ENCODE measurements at regions not wholly inside any gene's neighbourhood (a gene's known extent, or its start where the extent isn't known, plus 50 kb on each side); places are given as distances from the start of the nearest gene placed in this dataset.
A peak's percentile ranks its signal among the peaks of the same experiment; 100 is the strongest.
"Not testable (repeated sequence)": the region's sequence is repeated elsewhere in the genome, so short reads cannot be mapped to it uniquely, and the experiment has no call there.

DNA sequence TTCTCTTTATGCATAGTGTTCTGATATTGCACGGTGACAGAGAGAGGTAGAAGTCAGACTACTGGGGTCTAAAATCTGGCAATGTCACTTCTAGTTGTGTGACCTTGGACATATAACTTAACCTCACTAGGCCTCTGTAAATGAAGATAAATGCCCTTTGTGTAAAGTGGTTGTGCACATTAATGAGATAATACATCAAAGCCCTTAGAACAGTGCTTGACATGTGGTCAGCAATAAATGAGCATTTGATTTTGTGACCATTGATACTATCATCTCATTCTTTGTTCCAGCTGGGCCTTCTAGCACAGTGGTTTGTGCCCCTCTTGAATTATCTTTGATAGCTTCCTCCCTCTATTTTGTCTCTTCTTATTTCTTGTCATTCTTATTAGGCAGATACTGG lies 74.1 kb upstream of the C10orf90 start:
- WGBS: 90% methylated on average over 1 of the region's 1 CpG
- H3K4me3 ChIP-seq (ENCODE audit: low read length): no peak overlapping the region
- no peaks in the 10 kb centered on the region for H3K4me1 ChIP-seq (ENCODE audit: control insufficient read depth, insufficient read depth, low read length)
- no peak for ATAC-seq
- no peaks in the 10 kb centered on the region for H3K27me3 ChIP-seq (ENCODE audit: control insufficient read depth, insufficient read depth)
- DNase-seq: no peak
- no peaks in the 10 kb centered on the region for H3K9me3 ChIP-seq (ENCODE audit: control insufficient read depth, low read length)
- intact Hi-C loops (cut with DNase I): no loop called here
- no peak overlapping the region for H3K27ac ChIP-seq (ENCODE audit: low read length)

DNA sequence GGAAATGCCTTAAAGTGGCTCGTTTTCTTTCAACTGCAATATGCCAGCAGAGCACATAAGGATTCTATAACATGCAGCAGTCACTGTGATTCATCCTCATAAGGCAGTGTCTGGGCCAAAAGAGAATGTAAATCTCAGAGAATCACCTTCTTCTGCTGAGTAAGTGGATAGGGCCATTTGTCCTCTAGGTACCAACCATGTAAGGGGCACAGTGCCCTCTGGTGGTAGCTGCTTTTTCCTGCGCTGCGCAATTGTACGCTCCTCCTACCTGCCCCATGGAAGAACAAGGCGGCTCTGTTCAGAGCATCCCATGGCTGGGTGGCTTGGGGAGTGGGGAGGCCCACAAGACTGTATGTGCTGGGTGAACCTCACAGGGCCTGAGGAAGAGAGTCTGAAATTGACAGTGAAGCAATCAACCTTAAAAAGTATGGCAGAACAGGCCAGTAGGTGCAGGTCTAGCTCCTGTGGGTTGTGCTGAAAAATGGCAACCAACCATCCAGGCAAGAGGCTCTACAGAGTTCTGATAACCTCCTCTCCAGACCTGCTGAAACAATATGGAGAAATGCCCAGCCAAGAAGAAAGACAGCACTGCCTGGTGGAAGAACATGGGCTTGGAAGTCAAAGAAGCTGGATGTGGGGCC lies 78.6 kb upstream of the C10orf90 start:
- WGBS: 14% methylated on average over 5 of the region's 5 CpGs
- ATAC-seq (peak; percentile 48 to 82), DNase-seq (peak; percentile 68 to 87 (median 82))
- Histone ChIP-seq H3K4me1 (ENCODE audit: control insufficient read depth, insufficient read depth, low read length) (no peaks in the 10 kb centered on the region), H3K27me3 (ENCODE audit: control insufficient read depth, insufficient read depth) (no peaks in the 10 kb centered on the region), H3K27ac (ENCODE audit: low read length) (no peak overlapping the region), H3K9me3 (ENCODE audit: control insufficient read depth, low read length) (no peaks in the 10 kb centered on the region), H3K4me3 (ENCODE audit: low read length) (no peak overlapping the region)
- intact Hi-C loops (cut with DNase I): loop anchor here in 1 of 4 donors (5.0 kb wide), 1 partner anchor 767 kb away; no protein-coding TSS in a partner anchor

DNA sequence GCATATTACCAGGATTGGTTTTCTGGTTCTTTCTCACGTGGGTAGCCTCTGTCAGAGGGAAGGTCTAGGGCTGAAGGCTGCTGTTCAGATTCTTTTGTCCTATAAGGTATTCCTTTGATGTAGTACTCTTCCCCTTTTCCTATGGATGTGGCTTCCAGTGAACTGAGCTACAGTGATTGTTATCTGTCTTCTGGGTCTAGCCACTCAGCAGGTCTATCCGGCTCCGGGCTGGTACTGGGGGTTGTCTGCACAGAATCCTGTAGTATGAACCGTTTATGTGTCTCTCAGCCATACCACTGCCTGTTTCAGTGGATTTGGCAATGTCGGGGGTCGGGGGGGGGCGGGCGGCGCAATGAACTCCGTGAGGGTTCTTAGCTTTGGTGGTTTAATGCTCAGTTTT lies 84.5 kb upstream of the C10orf90 start:
- peaks cover 3% of the 10 kb centered on the region for H3K27me3 ChIP-seq (ENCODE audit: control insufficient read depth, insufficient read depth)
- peaks cover 1% of the 10 kb centered on the region for H3K9me3 ChIP-seq (ENCODE audit: control insufficient read depth, low read length)
- no peak overlapping the region for H3K4me3 ChIP-seq (ENCODE audit: low read length)
- no peaks in the 10 kb centered on the region for H3K4me1 ChIP-seq (ENCODE audit: control insufficient read depth, insufficient read depth, low read length)
- WGBS: 73% methylated on average over 10 of the region's 10 CpGs
- H3K27ac ChIP-seq (ENCODE audit: low read length): no peak overlapping the region
- DNase-seq (no peak), ATAC-seq (no peak)
- intact Hi-C loops (cut with DNase I): no loop called here

DNA sequence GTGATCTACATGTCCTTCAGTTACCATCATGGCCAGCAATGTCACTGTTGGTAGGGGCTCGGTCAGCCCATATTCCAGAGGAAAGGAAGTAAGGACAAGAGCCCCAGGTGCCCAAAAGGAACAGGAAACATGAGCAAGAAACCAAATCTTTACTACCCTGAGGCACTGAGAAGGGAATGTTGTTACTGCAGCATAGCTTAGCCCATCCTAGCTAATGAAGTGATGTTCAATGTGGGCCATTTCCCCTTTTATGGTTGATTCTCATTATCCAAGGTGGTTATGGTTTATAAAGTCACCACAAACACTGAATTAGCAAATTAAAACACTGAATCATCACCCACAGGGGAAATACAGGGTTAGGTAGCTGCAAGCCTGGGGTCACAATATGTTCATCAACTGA lies 88.4 kb upstream of the C10orf90 start:
- no peak for DNase-seq
- ATAC-seq: no peak
- Histone ChIP-seq H3K4me1 (ENCODE audit: control insufficient read depth, insufficient read depth, low read length) (no peaks in the 10 kb centered on the region), H3K9me3 (ENCODE audit: control insufficient read depth, low read length) (peaks cover 1% of the 10 kb centered on the region), H3K27ac (ENCODE audit: low read length) (no peak overlapping the region), H3K27me3 (ENCODE audit: control insufficient read depth, insufficient read depth) (peaks cover 3% of the 10 kb centered on the region), H3K4me3 (ENCODE audit: low read length) (no peak overlapping the region)
- 98% methylated on average over 1 of the region's 1 CpG for WGBS
- intact Hi-C loops (cut with DNase I): no loop called here

DNA sequence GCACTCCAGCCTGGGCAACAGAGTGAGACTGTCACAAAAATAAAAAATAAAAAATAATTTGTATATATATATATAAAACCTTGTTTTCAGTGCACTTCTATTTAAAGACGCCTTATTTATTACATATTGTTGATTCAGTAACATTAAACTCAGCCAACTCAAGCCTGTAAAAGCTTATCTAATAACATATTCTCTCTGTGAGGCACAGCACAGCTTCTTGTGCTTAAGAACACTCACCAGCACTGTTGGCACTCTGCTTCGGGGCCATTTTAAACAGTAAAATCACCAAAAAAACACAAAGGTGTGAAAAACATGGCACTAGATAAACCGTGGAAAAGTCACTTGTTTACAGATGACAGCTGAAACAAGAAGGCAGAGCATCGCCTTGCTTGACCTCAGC lies 89.0 kb upstream of the C10orf90 start:
- H3K4me3 ChIP-seq (ENCODE audit: low read length): no peak overlapping the region
- ATAC-seq (no peak), DNase-seq (no peak)
- 64% methylated on average over 4 of the region's 4 CpGs for WGBS
- no peak overlapping the region for H3K27ac ChIP-seq (ENCODE audit: low read length)
- intact Hi-C loops (cut with DNase I): no loop called here
- H3K27me3 ChIP-seq (ENCODE audit: control insufficient read depth, insufficient read depth): peaks cover 3% of the 10 kb centered on the region
- peaks cover 1% of the 10 kb centered on the region for H3K9me3 ChIP-seq (ENCODE audit: control insufficient read depth, low read length)
- no peaks in the 10 kb centered on the region for H3K4me1 ChIP-seq (ENCODE audit: control insufficient read depth, insufficient read depth, low read length)

DNA sequence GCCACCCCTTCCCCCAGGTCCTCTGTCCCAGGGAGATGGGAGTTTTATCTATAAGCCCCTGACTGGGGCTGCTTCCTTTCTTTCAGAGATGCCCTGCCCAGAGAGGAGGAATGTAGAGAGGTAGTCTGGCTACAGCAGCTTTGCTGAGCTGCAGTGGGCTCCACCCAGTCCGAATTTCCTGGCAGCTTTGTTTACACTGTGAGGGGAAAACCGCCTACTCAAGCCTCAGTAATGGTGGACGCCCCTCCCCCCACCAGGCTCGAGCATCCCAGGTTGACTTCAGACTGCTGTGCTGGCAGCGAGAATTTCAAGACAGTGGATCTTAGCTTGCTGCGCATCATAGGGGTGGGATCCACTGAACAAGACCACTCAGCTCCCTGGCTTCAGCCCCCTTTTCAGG lies 96.2 kb upstream of the C10orf90 start:
- ATAC-seq; H3K4me1 ChIP-seq (ENCODE audit: control insufficient read depth, insufficient read depth, low read length); H3K27ac ChIP-seq (ENCODE audit: low read length); H3K4me3 ChIP-seq (ENCODE audit: low read length); H3K9me3 ChIP-seq (ENCODE audit: control insufficient read depth, low read length); intact Hi-C loops (cut with DNase I); H3K27me3 ChIP-seq (ENCODE audit: control insufficient read depth, insufficient read depth); DNase-seq: not testable (repeated sequence)
- 56% methylated on average over 6 of the region's 6 CpGs for WGBS

DNA sequence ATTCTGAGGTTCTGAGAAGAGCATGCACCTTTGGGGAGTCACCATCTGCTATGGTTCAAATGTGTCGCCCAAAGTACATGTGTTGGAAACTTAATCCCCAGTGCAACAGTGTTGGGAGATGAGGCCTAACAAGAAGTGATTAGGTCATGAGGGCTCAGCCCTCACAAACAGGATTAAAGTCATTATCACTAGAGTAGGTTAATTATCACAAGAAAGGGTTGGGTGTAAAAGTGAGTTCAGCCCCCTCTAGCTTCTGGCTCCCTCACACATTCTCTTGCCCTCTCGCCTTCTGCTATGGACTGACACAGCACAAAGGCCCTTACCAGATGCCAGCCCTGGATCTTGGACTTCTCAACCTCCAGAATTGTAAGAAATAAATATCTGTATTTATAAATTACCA lies 100.3 kb upstream of the C10orf90 start:
- intact Hi-C loops (cut with DNase I): no loop called here
- Histone ChIP-seq H3K27ac (ENCODE audit: low read length) (no peak overlapping the region), H3K4me1 (ENCODE audit: control insufficient read depth, insufficient read depth, low read length) (no peaks in the 10 kb centered on the region), H3K9me3 (ENCODE audit: control insufficient read depth, low read length) (no peaks in the 10 kb centered on the region), H3K4me3 (ENCODE audit: low read length) (no peak overlapping the region), H3K27me3 (ENCODE audit: control insufficient read depth, insufficient read depth) (no peaks in the 10 kb centered on the region)
- WGBS: 85% methylated on average over 2 of the region's 2 CpGs
- DNase-seq (no peak), ATAC-seq (no peak)

DNA sequence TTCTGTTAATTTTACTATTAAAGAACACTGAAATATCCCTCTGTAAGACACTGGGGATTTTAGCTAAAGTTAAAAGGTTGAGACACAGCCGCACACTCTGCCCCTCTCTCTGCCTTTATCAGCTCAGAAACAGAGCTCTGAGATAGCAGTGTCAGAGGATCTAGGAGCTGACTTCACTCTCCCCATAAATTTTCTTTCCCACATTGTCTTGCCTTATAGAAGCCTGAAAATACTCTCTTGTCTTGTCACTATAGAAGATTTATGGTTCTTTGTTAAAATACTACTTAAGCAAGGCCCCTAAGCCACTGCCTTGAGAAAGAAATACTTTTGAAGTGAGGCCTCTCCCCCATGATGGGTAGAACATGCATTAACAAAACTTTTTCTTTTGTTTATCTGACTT lies 105.7 kb upstream of the C10orf90 start:
- intact Hi-C loops (cut with DNase I): no loop called here
- DNase-seq: no peak
- no peaks in the 10 kb centered on the region for H3K9me3 ChIP-seq (ENCODE audit: control insufficient read depth, low read length)
- no peak overlapping the region for H3K4me3 ChIP-seq (ENCODE audit: low read length)
- no peak for ATAC-seq
- H3K4me1 ChIP-seq (ENCODE audit: control insufficient read depth, insufficient read depth, low read length): no peaks in the 10 kb centered on the region
- 44% methylated on average over 1 of the region's 1 CpG for WGBS
- H3K27ac ChIP-seq (ENCODE audit: low read length): no peak overlapping the region
- no peaks in the 10 kb centered on the region for H3K27me3 ChIP-seq (ENCODE audit: control insufficient read depth, insufficient read depth)

DNA sequence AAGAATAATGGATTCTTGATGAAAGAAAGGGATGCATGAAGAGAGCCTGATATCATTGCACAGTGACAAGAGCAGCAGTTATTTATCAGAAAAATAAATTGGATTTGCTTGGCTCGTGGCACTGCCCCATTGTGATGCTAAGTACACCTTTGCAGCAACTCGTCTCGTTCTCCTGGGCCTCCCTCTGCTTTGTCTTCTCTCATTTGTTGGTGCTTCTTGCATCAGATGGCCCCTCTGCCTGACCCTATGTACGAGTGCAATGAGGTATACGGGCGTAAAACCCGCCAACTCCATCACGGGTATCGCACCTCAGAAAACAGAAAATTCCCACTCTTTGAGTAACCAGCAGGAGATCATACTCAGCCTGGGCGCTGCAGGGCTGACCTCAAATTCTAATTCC lies 107.2 kb upstream of the C10orf90 start:
- Histone ChIP-seq H3K27ac (ENCODE audit: low read length) (no peak overlapping the region), H3K4me3 (ENCODE audit: low read length) (no peak overlapping the region), H3K4me1 (ENCODE audit: control insufficient read depth, insufficient read depth, low read length) (no peaks in the 10 kb centered on the region), H3K9me3 (ENCODE audit: control insufficient read depth, low read length) (no peaks in the 10 kb centered on the region), H3K27me3 (ENCODE audit: control insufficient read depth, insufficient read depth) (no peaks in the 10 kb centered on the region)
- ATAC-seq (no peak), DNase-seq (no peak)
- WGBS: 75% methylated on average over 10 of the region's 10 CpGs
- intact Hi-C loops (cut with DNase I): no loop called here

DNA sequence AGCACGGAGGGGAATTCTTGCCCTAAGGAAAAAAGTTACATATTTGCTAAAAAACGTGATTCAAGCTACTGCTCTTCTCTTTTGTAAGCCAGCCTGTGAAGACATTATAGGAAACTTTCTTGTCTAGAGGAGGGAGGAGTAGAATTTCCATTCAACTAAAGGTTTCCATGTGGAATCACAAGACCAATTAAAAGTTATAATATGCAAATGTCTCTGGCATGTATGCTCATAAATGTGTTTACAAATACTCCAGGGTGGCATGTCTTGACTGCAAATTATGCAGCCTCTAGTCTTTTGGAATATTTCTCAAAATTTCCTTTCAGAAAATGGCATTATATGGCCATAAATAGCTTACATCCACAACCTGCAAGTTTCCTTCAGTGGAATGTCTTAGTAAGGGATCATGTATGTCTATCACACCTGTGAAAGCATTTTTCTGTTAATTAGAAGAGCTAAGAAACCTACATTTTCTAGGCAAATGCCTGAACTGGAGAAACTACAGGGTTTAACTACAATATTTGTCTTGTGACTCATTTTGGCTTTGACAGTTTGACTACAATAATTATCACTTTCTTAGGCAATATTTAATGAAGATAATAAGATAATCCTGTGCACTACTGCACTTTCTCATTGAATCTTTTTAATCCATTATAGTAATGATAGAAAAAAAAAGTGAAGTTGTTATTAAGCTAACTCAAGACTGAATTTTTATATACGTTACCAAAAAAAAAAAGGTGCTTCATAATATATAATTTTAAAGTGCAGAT lies 111.1 kb upstream of the C10orf90 start:
- no peak overlapping the region for H3K4me3 ChIP-seq (ENCODE audit: low read length)
- WGBS: 18% methylated on average over 3 of the region's 3 CpGs
- H3K4me1 ChIP-seq (ENCODE audit: control insufficient read depth, insufficient read depth, low read length): no peaks in the 10 kb centered on the region
- ATAC-seq (no peak), DNase-seq (no peak)
- H3K27me3 ChIP-seq (ENCODE audit: control insufficient read depth, insufficient read depth): no peaks in the 10 kb centered on the region
- intact Hi-C loops (cut with DNase I): no loop called here
- H3K27ac ChIP-seq (ENCODE audit: low read length): no peak overlapping the region
- H3K9me3 ChIP-seq (ENCODE audit: control insufficient read depth, low read length): no peaks in the 10 kb centered on the region

DNA sequence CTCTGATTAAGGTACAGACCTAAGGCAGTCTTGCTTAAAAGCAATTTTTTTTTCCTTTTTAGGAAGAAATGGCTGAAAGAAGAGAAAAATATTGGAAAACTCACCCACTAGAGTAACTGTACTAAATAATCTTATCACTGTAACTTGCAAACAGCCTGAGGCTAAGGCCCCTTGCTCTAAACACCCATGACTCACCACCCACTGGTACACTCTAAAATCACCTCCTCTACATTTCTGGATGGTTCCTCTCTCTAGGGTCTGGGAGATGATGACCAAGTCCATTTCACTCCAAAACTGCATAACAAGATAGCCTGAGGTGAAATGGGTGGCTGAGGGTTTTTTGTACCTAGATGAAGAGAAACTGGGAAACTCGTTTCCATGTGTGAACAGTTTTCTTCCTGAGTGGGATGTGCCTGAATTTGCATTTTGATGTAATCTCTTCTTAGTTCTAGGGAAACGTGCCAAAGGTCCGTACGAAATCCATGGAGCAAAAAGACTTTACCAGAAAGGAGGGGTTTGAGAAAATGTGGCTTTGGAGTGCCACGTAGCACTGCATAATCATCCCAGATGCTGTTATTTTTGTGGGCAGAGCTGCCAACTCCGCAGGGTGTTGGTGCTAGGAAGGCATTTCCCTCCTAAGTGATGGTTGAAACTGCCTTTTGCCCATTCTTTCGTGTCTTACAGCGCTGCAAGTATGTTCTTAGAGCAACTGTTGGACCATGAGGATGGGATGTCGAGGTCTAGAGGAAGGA lies 113.5 kb upstream of the C10orf90 start:
- no peak overlapping the region for H3K27ac ChIP-seq (ENCODE audit: low read length)
- DNase-seq (no peak), ATAC-seq (no peak)
- H3K27me3 ChIP-seq (ENCODE audit: control insufficient read depth, insufficient read depth): no peaks in the 10 kb centered on the region
- WGBS: 57% methylated on average over 9 of the region's 9 CpGs
- intact Hi-C loops (cut with DNase I): no loop called here
- no peaks in the 10 kb centered on the region for H3K9me3 ChIP-seq (ENCODE audit: control insufficient read depth, low read length)
- H3K4me3 ChIP-seq (ENCODE audit: low read length): no peak overlapping the region
- no peaks in the 10 kb centered on the region for H3K4me1 ChIP-seq (ENCODE audit: control insufficient read depth, insufficient read depth, low read length)
